ENCODE measurements at regions not wholly inside any gene's neighbourhood (a gene's known extent, or its start where the extent isn't known, plus 50 kb on each side); places are given as distances from the start of the nearest gene placed in this dataset.
"Not testable (repeated sequence)": the region's sequence is repeated elsewhere in the genome, so short reads cannot be mapped to it uniquely, and the experiment has no call there.

DNA sequence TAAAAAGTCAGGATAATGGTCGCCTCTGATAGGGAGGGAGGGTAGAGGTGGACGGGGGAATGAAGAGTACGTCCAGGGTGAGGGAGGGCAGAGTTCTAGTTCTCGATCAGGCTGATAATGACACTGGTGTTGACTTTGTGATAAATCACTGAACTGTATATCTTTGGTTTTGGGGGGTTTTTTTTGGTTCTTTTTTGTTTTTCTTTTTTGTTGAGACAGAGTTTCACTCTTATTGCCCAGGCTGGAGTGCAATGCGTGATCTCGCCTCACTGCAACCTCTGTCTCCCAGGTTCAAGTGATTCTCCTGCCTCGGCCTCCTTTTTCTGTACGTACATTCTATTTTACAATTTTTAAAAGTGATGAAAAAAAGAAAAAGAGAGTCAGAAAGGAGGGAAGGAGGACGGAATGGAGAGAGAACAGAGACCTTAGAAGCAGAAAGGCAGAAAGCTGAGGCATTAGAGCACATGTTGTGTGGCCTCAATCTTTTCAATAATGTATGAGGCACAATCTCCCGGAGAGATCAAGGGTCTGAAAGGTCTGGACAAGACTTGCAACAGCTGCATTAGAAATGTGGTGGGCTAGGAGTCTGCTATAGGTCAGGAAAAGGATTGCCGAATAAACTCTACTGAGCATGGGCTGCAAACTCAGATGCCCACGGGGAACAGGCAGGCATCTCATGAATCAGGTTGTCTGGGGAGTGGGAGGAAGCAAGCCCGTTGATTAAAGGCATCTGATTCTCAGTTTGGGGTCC is 174.8 kb downstream of the TOMM20 start:
- ATAC-seq (no peak), DNase-seq (ENCODE audit: low spot score in 2 of 2) (no peak)
- Mint-ChIP-seq H3K36me3 (peaks cover 6 to 10% of the 10 kb centered on the region in 2 donors), H3K27ac (peak overlapping the region in 1 of 2 donors; percentile 82), H3K9me3 (peaks cover 5 to 10% of the 10 kb centered on the region in 2 donors)

DNA sequence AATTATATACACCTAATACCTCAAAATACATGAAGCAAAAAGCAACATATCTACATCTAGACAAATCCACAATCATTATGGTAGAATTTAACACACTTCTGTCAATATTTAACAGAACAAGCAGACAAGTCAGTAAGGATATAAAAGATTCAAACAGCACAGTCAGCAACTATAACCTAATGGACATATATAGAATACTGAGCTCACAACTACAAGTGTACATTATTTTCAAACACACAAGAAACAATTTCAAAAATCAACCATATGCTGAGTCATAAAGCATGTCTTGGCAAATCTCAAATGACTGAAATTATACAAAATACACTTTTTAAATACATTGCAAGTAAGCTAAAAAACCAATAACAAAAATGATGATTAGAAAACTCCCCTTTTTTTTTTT is 178.0 kb downstream of the TOMM20 start:
- peaks cover 5 to 10% of the 10 kb centered on the region in 2 donors for H3K9me3 Mint-ChIP-seq
- peaks cover 6 to 11% of the 10 kb centered on the region in 2 donors for H3K36me3 Mint-ChIP-seq
- ATAC-seq = no peak
- H3K27ac Mint-ChIP-seq = no peak overlapping the region
- no peak for DNase-seq (ENCODE audit: low spot score in 2 of 2)

DNA sequence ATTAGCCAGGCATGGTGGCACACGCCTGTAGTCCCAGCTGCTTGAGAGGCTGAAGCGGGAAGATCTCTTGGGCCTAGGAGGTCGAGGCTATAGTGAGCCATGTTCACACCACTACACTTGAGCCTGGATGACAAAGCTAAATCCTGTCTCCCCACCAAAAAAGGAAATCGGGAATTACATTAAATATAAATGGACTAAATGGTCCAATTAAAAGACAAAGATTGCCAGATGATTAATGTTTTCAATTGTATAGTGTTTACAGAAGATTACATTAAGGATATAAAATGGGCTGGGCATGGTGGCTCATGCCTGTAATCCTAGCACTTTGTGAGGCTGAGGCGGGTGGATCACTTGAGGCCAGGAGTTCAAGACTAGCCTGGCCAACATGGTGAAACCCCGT is 179.1 kb downstream of the TOMM20 start:
- H3K36me3 Mint-ChIP-seq = peaks cover 11 to 22% of the 10 kb centered on the region in 2 donors
- not testable (repeated sequence) for ATAC-seq; DNase-seq (ENCODE audit: low spot score in 2 of 2); H3K27ac Mint-ChIP-seq
- H3K9me3 Mint-ChIP-seq = peaks cover 10 to 20% of the 10 kb centered on the region in 2 donors

DNA sequence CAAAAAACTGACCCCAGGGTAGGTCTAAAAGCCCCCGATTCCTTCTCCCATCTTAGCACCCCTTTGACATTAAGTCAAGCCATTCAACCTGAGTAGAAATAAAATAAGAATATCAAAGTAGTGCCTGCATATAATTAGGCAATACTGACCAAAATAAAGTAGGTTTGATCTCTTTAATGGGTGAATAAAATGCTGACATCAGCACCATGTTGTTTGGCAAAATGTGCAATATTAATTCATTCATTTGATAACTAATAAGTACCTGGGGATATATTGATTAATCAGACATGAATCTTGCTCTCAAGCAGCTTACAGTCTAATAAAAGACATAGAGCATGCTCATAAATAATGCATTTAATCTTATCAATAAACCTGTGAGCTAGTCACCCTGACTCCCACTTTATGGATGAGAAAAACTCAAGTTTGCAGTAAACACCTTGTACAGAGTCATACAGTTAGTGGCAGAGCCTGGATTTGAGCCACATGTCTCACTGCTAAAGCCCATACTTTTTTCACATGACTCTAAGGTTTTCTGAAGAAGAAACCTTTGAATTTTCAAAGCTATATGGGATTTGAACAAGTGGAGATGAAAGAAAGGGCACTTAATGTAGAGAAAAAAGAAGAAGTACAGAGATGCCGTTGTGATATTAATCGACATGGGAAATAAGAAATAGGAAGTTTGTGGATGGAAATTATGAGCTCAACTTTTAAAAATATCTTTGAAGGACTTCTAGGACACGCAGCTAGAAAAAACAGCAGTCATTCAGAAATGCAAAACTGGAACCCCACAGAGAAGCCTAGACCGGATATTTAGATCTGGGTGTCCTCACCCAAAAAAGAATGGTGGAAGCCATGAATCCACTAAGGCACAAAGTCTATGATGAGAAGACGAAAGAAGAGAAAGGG is 183.9 kb downstream of the TOMM20 start:
- Mint-ChIP-seq H3K36me3 (peaks cover 11 to 33% of the 10 kb centered on the region in 2 donors), H3K27ac (peak overlapping the region; percentile 0 to 50), H3K9me3 (peaks cover 15 to 30% of the 10 kb centered on the region in 2 donors)
- no peak for DNase-seq (ENCODE audit: low spot score in 2 of 2)
- ATAC-seq = peak in 1 of 2 donors; percentile 79

DNA sequence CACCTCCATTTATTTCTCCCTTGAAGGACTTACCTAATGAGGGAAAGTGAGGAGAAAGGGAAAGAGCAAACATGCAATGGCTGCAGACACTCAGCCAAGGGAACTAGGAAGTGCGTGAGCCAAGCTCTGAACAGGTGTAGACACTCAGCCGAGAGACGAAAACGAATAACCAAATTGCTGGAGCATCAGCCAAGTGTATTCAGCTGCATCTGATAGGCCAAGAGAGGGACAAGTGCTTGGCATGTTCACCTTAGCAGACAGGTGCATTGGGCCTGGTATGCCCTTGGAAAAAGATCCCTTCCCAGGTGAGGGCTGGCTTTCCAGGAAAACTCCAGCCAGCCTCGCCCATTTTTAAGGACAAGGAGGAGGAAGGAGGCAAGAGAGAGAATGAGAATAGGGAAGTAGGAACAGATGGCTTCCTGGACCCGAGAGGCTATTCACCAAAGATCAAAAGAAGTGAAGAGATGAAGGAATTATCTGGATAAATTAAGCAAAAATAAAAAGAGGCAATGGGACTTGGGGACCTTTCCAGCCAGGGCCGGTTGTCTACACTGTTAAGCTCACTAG is 184.7 kb downstream of the TOMM20 start:
- Mint-ChIP-seq H3K27ac (no peak overlapping the region), H3K36me3 (peaks cover 5 to 25% of the 10 kb centered on the region in 2 donors), H3K9me3 (peaks cover 10 to 23% of the 10 kb centered on the region in 2 donors)
- no peak for ATAC-seq
- no peak for DNase-seq (ENCODE audit: low spot score in 2 of 2)

DNA sequence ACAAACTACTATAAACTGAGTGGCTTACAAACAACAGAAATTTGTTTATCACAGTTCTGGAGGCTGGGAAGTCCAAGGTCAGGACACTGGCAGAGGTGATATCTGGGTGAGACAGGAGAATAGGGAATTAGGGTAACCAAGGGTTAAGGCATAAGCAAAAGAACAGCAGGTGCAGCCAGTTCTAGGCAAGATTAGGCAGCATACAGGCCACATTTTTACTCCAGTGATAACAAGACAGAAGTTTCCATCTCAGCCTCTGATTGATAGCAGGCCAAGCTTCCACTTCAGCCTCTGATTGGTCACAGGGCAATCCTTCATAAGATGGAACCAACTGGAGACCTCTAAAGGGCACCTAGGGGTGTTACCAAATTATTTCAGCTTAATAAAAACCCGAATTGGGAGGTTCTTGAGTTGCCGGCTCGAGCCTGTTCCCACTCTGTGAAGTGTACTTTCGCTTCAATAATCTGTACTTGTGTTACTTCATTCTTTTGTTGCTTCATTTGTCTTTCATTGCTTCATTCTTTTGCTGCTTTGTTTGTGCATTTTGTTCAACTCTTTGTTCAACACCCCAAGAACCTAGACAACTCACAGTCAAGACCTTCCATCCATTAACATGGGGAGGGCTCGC is 185.6 kb downstream of the TOMM20 start:
- H3K36me3 Mint-ChIP-seq = peaks cover 5 to 24% of the 10 kb centered on the region in 2 donors
- DNase-seq (ENCODE audit: low spot score in 2 of 2) (no peak), ATAC-seq (no peak)
- H3K27ac Mint-ChIP-seq = no peak overlapping the region
- peaks cover 10 to 22% of the 10 kb centered on the region in 2 donors for H3K9me3 Mint-ChIP-seq

DNA sequence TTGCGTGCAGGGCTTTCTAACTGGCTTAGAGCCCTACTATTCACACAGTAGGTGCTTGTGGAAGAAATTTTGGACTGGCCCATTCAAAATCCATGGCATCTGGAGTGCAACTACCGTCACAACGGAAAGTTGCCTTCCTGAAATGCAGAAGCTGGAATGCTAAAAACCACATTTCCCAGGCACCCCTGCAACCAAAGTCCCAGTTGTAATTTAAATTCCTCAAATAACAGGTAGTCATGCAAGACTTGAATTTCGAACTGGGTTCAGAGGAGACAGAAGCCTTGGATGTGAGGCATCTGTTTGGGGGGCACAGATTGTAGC is 186.7 kb downstream of the TOMM20 start:
- Mint-ChIP-seq H3K27ac (no peak overlapping the region), H3K9me3 (peaks cover 10 to 22% of the 10 kb centered on the region in 2 donors), H3K36me3 (peaks cover 5 to 24% of the 10 kb centered on the region in 2 donors)
- DNase-seq (ENCODE audit: low spot score in 2 of 2) = no peak
- ATAC-seq = no peak

DNA sequence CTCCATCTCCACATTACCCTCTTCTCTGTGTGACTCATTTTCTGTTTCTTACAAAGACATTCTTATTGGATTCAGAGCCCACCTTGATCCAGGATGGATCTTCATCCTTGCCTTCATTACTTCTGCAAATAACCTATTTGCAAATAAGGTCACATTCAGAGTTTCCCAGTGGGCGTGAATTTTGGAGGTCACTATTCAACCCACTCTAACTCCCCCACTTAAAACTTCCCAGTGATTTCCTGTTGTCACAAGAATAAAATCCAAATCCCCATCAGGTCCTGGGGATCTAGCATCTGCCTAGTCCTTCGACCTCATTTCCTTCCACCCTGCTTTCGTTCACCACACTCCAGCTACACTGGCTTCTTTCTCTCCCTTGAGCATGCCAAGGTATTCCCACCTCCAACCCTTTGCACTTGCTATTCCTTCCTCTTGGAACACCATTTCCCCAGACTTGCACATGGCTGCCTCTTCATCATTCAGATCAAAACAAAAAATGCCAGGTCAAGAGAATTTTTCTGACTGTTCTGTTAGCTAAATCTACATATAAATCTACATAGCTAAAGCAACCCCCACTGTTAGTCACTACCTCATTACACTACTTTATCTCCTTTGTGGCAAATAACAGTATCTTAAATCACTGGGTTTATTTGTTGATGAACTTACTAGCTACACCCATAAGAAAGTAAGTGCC is 187.2 kb downstream of the TOMM20 start:
- DNase-seq (ENCODE audit: low spot score in 2 of 2) (no peak), ATAC-seq (peak in 1 of 2 donors; percentile 55)
- peaks cover 5 to 24% of the 10 kb centered on the region in 2 donors for H3K36me3 Mint-ChIP-seq
- peaks cover 10 to 22% of the 10 kb centered on the region in 2 donors for H3K9me3 Mint-ChIP-seq
- H3K27ac Mint-ChIP-seq = no peak overlapping the region

DNA sequence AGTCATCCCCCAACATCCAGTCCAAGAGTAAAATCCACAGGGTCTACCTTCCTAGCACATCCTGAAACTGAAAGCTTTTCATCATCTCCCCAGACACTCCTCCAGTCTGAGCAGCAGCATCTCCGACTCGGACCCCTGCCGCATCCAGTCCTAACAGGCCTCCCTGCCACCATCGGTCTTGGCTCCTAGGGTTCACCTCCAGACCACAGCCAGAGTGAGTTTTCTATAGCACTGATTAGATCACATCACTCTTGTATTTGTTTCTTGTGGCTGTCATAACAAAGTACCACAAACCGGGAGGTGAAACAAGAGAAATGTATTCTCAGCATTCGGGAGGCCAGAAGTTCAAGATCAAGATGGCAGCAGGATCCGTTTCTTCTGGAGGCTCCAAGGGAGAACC is 187.8 kb downstream of the TOMM20 start:
- peaks cover 10 to 22% of the 10 kb centered on the region in 2 donors for H3K9me3 Mint-ChIP-seq
- no peak for ATAC-seq
- H3K36me3 Mint-ChIP-seq = peaks cover 5 to 24% of the 10 kb centered on the region in 2 donors
- no peak overlapping the region for H3K27ac Mint-ChIP-seq
- no peak for DNase-seq (ENCODE audit: low spot score in 2 of 2)

DNA sequence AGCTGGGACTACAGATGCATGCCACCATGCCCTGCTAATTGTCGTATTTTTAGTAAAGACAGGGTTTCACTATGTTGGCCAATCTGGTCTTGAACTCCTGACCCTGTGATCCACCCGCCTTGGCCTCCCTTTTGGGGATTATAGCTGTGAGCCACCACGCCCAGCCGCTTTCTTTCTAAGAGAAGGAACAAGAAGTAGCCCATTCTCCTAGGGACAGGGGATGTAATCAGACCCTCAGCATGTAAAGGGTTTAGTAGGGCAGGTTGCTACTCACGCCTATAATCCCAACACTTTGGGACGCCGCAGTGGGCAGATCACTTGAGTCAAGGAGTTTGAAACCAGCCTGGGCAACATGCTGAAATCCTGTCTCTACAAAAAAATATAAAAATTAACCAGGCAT is 189.7 kb downstream of the TOMM20 start:
- Mint-ChIP-seq H3K27ac (no peak overlapping the region), H3K36me3 (peaks cover 0 to 8% of the 10 kb centered on the region in 2 donors), H3K9me3 (peaks cover 3 to 7% of the 10 kb centered on the region in 2 donors)
- DNase-seq (ENCODE audit: low spot score in 2 of 2) (no peak), ATAC-seq (no peak)

DNA sequence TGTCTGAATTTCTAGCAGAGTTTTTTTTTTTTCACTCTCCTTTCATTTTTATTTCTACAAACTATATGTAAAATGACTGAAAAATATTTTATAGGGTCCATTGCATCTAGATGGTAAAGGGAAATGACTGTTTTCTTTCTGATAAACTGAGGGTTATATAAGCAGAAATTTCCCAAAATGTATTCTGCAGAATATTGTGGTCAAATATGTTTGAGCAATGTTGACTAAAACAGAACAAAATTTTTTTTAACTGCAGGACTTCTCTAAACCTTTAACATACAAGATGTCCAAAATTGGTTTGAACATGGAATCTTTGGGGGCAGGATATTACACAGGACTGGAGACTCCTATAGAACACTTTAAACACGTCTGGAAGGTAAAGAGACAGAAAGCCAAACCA is 190.5 kb downstream of the TOMM20 start:
- Mint-ChIP-seq H3K36me3 (no peaks in the 10 kb centered on the region), H3K27ac (no peak overlapping the region), H3K9me3 (no peaks in the 10 kb centered on the region)
- no peak for ATAC-seq
- DNase-seq (ENCODE audit: low spot score in 2 of 2) = no peak

DNA sequence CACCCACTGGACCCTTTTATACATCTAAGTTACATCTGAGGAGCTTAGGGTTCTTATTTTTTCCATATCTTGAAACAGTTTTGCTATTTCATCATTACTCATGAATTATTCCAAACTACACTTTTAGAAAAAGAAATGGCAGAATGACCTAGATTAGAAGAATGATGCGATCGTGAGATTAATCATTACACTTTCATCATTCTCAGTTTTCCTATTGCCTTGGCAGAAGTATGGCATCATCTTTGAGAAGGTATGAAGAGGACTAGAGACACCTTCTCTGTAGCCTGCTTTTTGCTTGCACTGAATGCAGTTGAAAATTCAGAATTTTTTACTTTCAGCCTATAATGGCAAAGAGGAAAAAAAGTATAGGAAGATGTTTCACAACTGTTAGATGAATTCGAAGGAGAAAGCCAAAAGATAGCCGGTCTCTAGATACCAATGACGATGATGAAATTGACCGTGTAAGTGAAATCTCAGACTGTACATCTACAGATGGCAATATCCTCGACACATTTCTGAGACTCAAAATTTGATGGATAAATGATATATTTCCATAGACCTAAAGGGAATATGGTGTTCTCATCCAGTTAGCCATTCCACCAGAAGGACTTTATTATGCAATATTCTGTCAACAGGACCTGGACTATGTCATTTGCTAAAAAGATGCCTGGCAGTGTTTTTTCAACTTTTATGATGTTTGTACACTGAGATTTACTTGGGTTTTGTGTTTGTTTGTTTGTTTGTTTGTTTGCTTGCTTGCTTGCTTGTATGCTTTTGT is 191.8 kb downstream of the TOMM20 start:
- no peak for DNase-seq (ENCODE audit: low spot score in 2 of 2)
- H3K9me3 Mint-ChIP-seq = no peaks in the 10 kb centered on the region
- H3K27ac Mint-ChIP-seq = no peak overlapping the region
- H3K36me3 Mint-ChIP-seq = no peaks in the 10 kb centered on the region
- peak in 1 of 2 donors; percentile 66 for ATAC-seq

DNA sequence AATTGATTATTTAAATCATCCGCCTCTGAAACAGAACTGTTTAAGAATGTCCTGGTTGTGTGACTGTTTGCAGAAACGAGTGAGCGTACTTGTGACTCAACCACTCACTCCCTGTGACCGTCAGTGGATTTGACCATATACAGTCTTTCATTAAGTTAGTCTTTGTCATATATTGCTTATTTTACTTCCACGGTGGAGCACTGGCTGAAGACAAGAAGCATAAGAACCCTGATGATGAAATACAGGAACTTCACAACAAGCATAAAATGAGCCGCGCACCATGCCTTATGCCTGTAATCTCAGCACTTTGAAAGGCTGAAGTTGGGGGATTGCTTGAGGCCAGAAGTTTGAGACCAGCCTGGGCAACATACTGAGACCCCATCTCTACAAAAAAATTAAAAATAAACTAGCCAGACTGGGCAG is 194.0 kb downstream of the TOMM20 start:
- Mint-ChIP-seq H3K9me3 (no peaks in the 10 kb centered on the region), H3K27ac (peak overlapping the region in 1 of 2 donors; percentile 55), H3K36me3 (no peaks in the 10 kb centered on the region)
- no peak for ATAC-seq
- DNase-seq (ENCODE audit: low spot score in 2 of 2) = no peak

DNA sequence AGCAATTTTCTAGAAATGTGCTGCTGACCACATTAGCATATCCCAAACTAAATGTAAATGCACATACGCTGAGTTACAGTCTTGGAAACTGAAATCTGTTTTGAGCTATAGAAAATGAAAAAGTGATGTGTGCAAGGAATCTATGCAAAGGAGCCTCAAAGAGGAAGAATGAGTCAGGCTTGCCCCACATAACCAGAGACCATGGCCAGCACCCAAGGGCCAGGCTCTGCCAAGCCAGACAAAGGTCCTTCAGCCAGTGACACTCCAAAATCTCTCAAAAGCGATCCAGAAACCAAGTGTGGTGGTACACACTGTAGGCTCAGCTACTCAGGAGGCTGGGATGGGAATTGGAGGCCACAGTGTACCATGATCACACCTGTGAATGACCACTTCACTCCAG is 195.2 kb downstream of the TOMM20 start:
- no peaks in the 10 kb centered on the region for H3K9me3 Mint-ChIP-seq
- ATAC-seq (peak; percentile 84 to 93), DNase-seq (ENCODE audit: low spot score in 2 of 2) (no peak)
- no peaks in the 10 kb centered on the region for H3K36me3 Mint-ChIP-seq
- peak overlapping the region; percentile 59 to 86 for H3K27ac Mint-ChIP-seq

DNA sequence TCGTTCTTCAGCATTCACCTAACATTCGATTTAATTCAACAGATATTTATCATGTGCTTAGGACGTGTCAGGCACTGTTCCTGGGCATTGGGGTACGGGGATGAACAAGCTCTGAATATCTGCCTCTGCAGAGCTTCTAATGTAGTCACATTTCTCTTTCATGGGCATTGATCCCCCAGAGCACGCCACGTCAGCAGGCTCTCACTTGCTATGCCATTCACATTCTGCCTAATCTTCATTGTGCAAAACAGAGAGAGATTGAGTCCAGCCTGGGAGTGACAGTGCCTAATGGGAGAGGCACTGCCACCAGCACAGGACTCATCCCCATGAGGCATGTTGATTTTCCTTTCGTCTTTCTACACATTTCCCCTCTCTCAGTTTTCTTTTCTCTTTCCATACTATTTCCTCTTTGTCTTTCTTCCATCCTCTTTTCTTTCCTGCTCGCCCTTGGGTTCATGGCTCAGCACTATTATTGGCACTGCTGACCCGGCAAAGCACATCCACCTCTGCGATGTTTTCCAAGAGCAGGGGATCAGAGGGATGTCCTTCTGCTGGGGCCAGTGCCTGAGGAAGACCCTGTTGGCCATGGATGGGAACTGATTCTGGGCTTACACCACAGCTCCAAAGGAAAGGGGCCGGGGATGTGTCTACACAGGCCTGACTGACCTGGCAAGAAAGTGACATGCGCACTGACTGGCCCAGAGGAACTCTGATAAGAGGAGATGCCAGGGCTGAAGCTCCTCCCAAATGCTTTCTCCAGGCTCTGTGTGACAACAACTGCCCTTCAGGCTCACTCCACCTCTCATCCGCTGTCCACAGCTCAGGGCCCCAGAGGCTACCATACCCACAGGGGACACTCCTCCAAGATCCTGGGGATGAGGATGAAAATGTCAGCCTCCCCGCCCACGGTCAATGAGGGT is 195.9 kb downstream of the TOMM20 start:
- Mint-ChIP-seq H3K9me3 (no peaks in the 10 kb centered on the region), H3K27ac (peak overlapping the region; percentile 59 to 86), H3K36me3 (no peaks in the 10 kb centered on the region)
- DNase-seq (ENCODE audit: low spot score in 2 of 2) (no peak), ATAC-seq (peak; percentile 21 to 44)

All from activated naive CD4-positive, alpha-beta T cell treated with anti-CD3 and anti-CD28 coated beads, Interleukin-2, amount 50 U/mL, for 72 hours (primary cell).